IMR-90 (cell line): ENCODE measurements at regions not wholly inside any gene's neighbourhood (a gene's known extent, or its start where the extent isn't known, plus 50 kb on each side); places are given as distances from the start of the nearest gene placed in this dataset.

Source experiments
- ATAC-seq: fragments of 200-7000 bp; cut with Tn5 transposase; 2 replicates; pipeline ENCODE4 v1.9.1; 2020; ENCODE audit warnings: low read depth, mild to moderate bottlenecking, moderate library complexity
- BruUV-seq: library from RNA; stranded (reverse); fragments of 400-500 nt; replicated peaks from 2 replicates; lab custom pipeline; 2021; lab: Mats Ljungman, UMichigan
- CTCF ChIA-PET: fragments of 300-600 bp; formaldehyde crosslinking; extraction: SDS; loops from one replicate; lab custom pipeline; 2021; ENCODE audit warnings: antibody characterized with exemption; lab: Yijun Ruan, JAX
- POLR2A ChIA-PET: fragments of 300-600 bp; sonication (Branson Sonifier 250); formaldehyde crosslinking; loops from one replicate; lab custom pipeline; 2022; ENCODE audit warnings: antibody characterized with exemption; ENCODE audit not compliant: unreplicated experiment; lab: Charles Lee
- DNase-seq: peaks from one replicate; pipeline ENCODE4 v3.0.0; 2013
- H2AFZ ChIP-seq: replicated peaks from 2 replicates; pipeline ENCODE3; 2013; ENCODE audit warnings: low read length, mild to moderate bottlenecking; ENCODE audit not compliant: poor library complexity
- H2AK5ac ChIP-seq: 2 replicates; pipeline ENCODE4 v1.6.1; 2013; ENCODE audit warnings: low read depth, low read length, inconsistent platforms
- H2AK9ac ChIP-seq: replicated peaks from 2 replicates; pipeline ENCODE3; 2013; ENCODE audit warnings: mild to moderate bottlenecking, low read depth, low read length, moderate library complexity; ENCODE audit not compliant: poor library complexity
- H2BK120ac ChIP-seq: 2 replicates; pipeline ENCODE4 v1.6.1; 2013; ENCODE audit warnings: low read depth, low read length, inconsistent platforms
- H2BK15ac ChIP-seq: 3 replicates; pipeline ENCODE4 v1.6.1; 2013; ENCODE audit warnings: low read depth, low read length, inconsistent platforms
- H2BK20ac ChIP-seq: 2 replicates; pipeline ENCODE4 v1.6.1; 2013; ENCODE audit warnings: low read depth, mild to moderate bottlenecking, inconsistent platforms, low read length, moderate library complexity
- H2BK5ac ChIP-seq: 2 replicates; pipeline ENCODE4 v1.6.1; 2013; ENCODE audit warnings: mild to moderate bottlenecking, low read depth, low read length, inconsistent platforms; ENCODE audit not compliant: poor library complexity, severe bottlenecking
- H3K14ac ChIP-seq: replicated peaks from 2 replicates; pipeline ENCODE4 v1.6.1; 2013; ENCODE audit warnings: low read depth, low read length, inconsistent platforms
- H3K18ac ChIP-seq: 2 replicates; pipeline ENCODE4 v1.6.1; 2013; ENCODE audit warnings: low read depth, low read length, control low read depth
- H3K23ac ChIP-seq: 2 replicates; pipeline ENCODE4 v1.6.1; 2013; ENCODE audit warnings: low read depth, low read length, inconsistent platforms
- H3K27ac ChIP-seq: 2 replicates; pipeline ENCODE4 v1.5.1; 2013; ENCODE audit warnings: mild to moderate bottlenecking, control low read depth, low read length; ENCODE audit not compliant: insufficient read depth
- H3K27me3 ChIP-seq: 2 replicates; pipeline ENCODE4 v1.6.1; 2013; ENCODE audit warnings: low read length; ENCODE audit not compliant: control insufficient read depth, insufficient read depth
- H3K36me3 ChIP-seq: 2 replicates; pipeline ENCODE4 v1.6.1; 2013; ENCODE audit warnings: low read length, mixed read lengths; ENCODE audit not compliant: control insufficient read depth, insufficient read depth
- H3K4ac ChIP-seq: 2 replicates; pipeline ENCODE4 v1.6.1; 2013; ENCODE audit warnings: low read depth, low read length, inconsistent platforms
- H3K4me1 ChIP-seq: 2 replicates; pipeline ENCODE4 v1.6.1; 2013; ENCODE audit warnings: low read length, mixed read lengths; ENCODE audit not compliant: control insufficient read depth, insufficient read depth
- H3K4me2 ChIP-seq: 2 replicates; pipeline ENCODE4 v1.6.1; 2013; ENCODE audit warnings: low read depth, mild to moderate bottlenecking, control low read depth, low read length, moderate library complexity
- H3K4me3 ChIP-seq: 2 replicates; pipeline ENCODE4 v1.5.1; 2013; ENCODE audit warnings: low read depth, mild to moderate bottlenecking, control low read depth, low read length, moderate library complexity; ENCODE audit not compliant: insufficient read depth
- H3K56ac ChIP-seq: 2 replicates; pipeline ENCODE4 v1.6.1; 2013; ENCODE audit warnings: low read length, inconsistent platforms; ENCODE audit not compliant: insufficient read depth; ENCODE audit errors: extremely low read depth
- H3K79me1 ChIP-seq, 2 experiments: 2 replicates each; pipeline ENCODE4 v1.6.1; 2013; ENCODE audit warnings: low read length in 2 of 2, inconsistent platforms in 1 of 2, low read depth in 1 of 2
- H3K9ac ChIP-seq: 2 replicates; pipeline ENCODE4 v1.6.1; 2013; ENCODE audit warnings: low read depth, low read length, control low read depth
- H3K9me1 ChIP-seq: 2 replicates; pipeline ENCODE4 v1.6.1; 2013; ENCODE audit warnings: low read length, inconsistent platforms; ENCODE audit not compliant: insufficient read depth
- H3K9me3 ChIP-seq: 2 replicates; pipeline ENCODE4 v1.6.1; 2013; ENCODE audit warnings: low read length; ENCODE audit not compliant: control insufficient read depth, insufficient read depth
- H4K20me1 ChIP-seq: 2 replicates; pipeline ENCODE4 v1.6.1; 2013; ENCODE audit warnings: low read length, inconsistent platforms; ENCODE audit not compliant: insufficient read depth
- H4K5ac ChIP-seq: 2 replicates; pipeline ENCODE4 v1.6.1; 2013; ENCODE audit warnings: mild to moderate bottlenecking, low read depth, low read length, control low read depth
- H4K8ac ChIP-seq, 2 experiments: 2 replicates each; pipeline ENCODE4 v1.6.1; 2013; ENCODE audit warnings: low read depth in 2 of 2, low read length in 2 of 2, control low read depth in 1 of 2, inconsistent platforms in 1 of 2
- H4K91ac ChIP-seq: 2 replicates; pipeline ENCODE4 v1.6.1; 2013; ENCODE audit warnings: low read depth, low read length, inconsistent platforms; ENCODE audit not compliant: insufficient read depth
- BHLHE40 ChIP-seq: fragments of 150-350 bp; IDR thresholded peaks from 2 replicates; pipeline ENCODE4 v1.6.1; 2016; ENCODE audit warnings: mild to moderate bottlenecking, low read depth, low read length
- CEBPB ChIP-seq: IDR thresholded peaks from 2 replicates; pipeline ENCODE4 v1.6.1; 2012; ENCODE audit warnings: low read depth, low read length, improper control_type of control experiment
- CHD1 ChIP-seq: IDR thresholded peaks from 2 replicates; pipeline ENCODE4 v1.6.1; 2012; ENCODE audit warnings: low read depth, low read length, improper control_type of control experiment
- CTCF ChIP-seq: conservative IDR thresholded peaks from 2 replicates; pipeline ENCODE4 v1.5.1; 2012; ENCODE audit warnings: mild to moderate bottlenecking, low read depth, low read length, improper control_type of control experiment
- ELK1 ChIP-seq: fragments of 150-350 bp; IDR thresholded peaks from 2 replicates; pipeline ENCODE4 v1.6.1; 2016; ENCODE audit warnings: low read depth, mild to moderate bottlenecking, low read length, moderate library complexity, borderline replicate concordance
- FOS ChIP-seq: fragments of 150-350 bp; IDR thresholded peaks from 2 replicates; pipeline ENCODE4 v1.6.1; 2016; ENCODE audit warnings: low read depth, low read length
- MAFK ChIP-seq: IDR thresholded peaks from 2 replicates; pipeline ENCODE4 v1.6.1; 2012; ENCODE audit warnings: low read depth, low read length, improper control_type of control experiment
- MAZ ChIP-seq: IDR thresholded peaks from 2 replicates; pipeline ENCODE4 v1.6.1; 2012; ENCODE audit warnings: low read depth, mild to moderate bottlenecking, low read length, improper control_type of control experiment, moderate library complexity, borderline replicate concordance
- MXI1 ChIP-seq: IDR thresholded peaks from 2 replicates; pipeline ENCODE4 v1.6.1; 2012; ENCODE audit warnings: low read depth, mild to moderate bottlenecking, low read length, moderate library complexity, borderline replicate concordance
- NFE2L2 ChIP-seq: fragments of 150-350 bp; IDR thresholded peaks from 2 replicates; pipeline ENCODE4 v1.6.1; 2016; ENCODE audit warnings: low read depth, mild to moderate bottlenecking, low read length
- POLR2A ChIP-seq: IDR thresholded peaks from 2 replicates; pipeline ENCODE4 v1.6.1; 2012; ENCODE audit warnings: mild to moderate bottlenecking, low read depth, low read length
- RAD21 ChIP-seq: IDR thresholded peaks from 2 replicates; pipeline ENCODE4 v1.6.1; 2012; ENCODE audit warnings: low read length, improper control_type of control experiment
- RCOR1 ChIP-seq: IDR thresholded peaks from 2 replicates; pipeline ENCODE4 v1.6.1; 2012; ENCODE audit warnings: mild to moderate bottlenecking, low read length, improper control_type of control experiment; ENCODE audit not compliant: insufficient replicate concordance
- RFX5 ChIP-seq: IDR thresholded peaks from 2 replicates; pipeline ENCODE4 v1.8.0; 2012; ENCODE audit warnings: low read depth, mild to moderate bottlenecking, low read length, moderate library complexity
- SMC3 ChIP-seq: fragments of 150-350 bp; IDR thresholded peaks from 2 replicates; pipeline ENCODE4 v1.6.1; 2016; ENCODE audit warnings: low read depth, mild to moderate bottlenecking, antibody characterized with exemption, low read length, moderate library complexity
- USF2 ChIP-seq: fragments of 150-350 bp; IDR thresholded peaks from 2 replicates; pipeline ENCODE4 v1.6.1; 2017; ENCODE audit warnings: mild to moderate bottlenecking, antibody characterized with exemption, low read length, low read depth
- dilution Hi-C: fragments of 300-500 bp; cut with HindIII; formaldehyde crosslinking; loops from one replicate; pipeline ENCODE4 v1.14.3; 2018; ENCODE audit warnings: low sequenced_read_pairs; ENCODE audit not compliant: unreplicated experiment
- in situ Hi-C: fragments of 300-500 bp; cut with MboI; formaldehyde crosslinking; loops from 3 replicates; pipeline ENCODE4 v1.14.3; 2019; ENCODE audit warnings: low sequenced_read_pairs, inconsistent platforms, mixed read lengths
- intact Hi-C: fragments of 100-400 bp; cut with micrococcal nuclease; formaldehyde crosslinking; loops from 2 replicates; pipeline ENCODE4 v1.10.0; 2022

GRCh38 chr11:121833970-121834369 is 282.0 kb downstream of the BLID start:
- no peaks in the 10 kb centered on the region for H3K4me1 ChIP-seq
- no peak for DNase-seq
- intact Hi-C loops, result no loop called here
- no peak overlapping the region for H2BK20ac ChIP-seq
- H4K20me1 ChIP-seq, result no peaks in the 10 kb centered on the region
- no peak overlapping the region for H2AK5ac ChIP-seq
- no peak overlapping the region for H3K4me2 ChIP-seq
- H3K36me3 ChIP-seq, result no peaks in the 10 kb centered on the region
- dilution Hi-C loops, result no loop called here
- in situ Hi-C loops, result no loop called here
- no peak overlapping the region for H2BK15ac ChIP-seq
- no peak overlapping the region for H4K91ac ChIP-seq
- no TSS peak for BruUV-seq
- no peak overlapping the region for H3K9ac ChIP-seq
- ChIA-PET POLR2A (no interaction called here), CTCF (no interaction called here)
- H3K4ac ChIP-seq, result no peak overlapping the region
- no peak overlapping the region for H2BK5ac ChIP-seq
- no peak overlapping the region for H4K8ac ChIP-seq
- no peak overlapping the region for H3K4me3 ChIP-seq
- H3K23ac ChIP-seq, result no peak overlapping the region
- H2AK9ac ChIP-seq, result no peak overlapping the region
- no peaks in the 10 kb centered on the region for H3K27me3 ChIP-seq
- no peak overlapping the region for H2AFZ ChIP-seq
- H4K5ac ChIP-seq, result no peak overlapping the region
- TF ChIP-seq NFE2L2 (no peak), CTCF (no peak), RAD21 (no peak), CHD1 (no peak), MAZ (no peak), BHLHE40 (no peak), MAFK (no peak), USF2 (no peak), POLR2A (no peak), CEBPB (no peak), SMC3 (no peak), ELK1 (no peak), FOS (no peak), MXI1 (no peak), RFX5 (no peak), RCOR1 (no peak)
- no peak overlapping the region for H3K14ac ChIP-seq
- peaks cover 5% of the 10 kb centered on the region for H3K9me3 ChIP-seq
- no peak overlapping the region for H3K27ac ChIP-seq
- no peak for ATAC-seq
- no peaks in the 10 kb centered on the region for H3K79me1 ChIP-seq
- no peak overlapping the region for H3K56ac ChIP-seq
- no peaks in the 10 kb centered on the region for H3K9me1 ChIP-seq
- H2BK120ac ChIP-seq, result no peak overlapping the region
- no peak overlapping the region for H3K18ac ChIP-seq
